Keratinocyte (primary cell): ENCODE measurements at regions not wholly inside any gene's neighbourhood (a gene's known extent, or its start where the extent isn't known, plus 50 kb on each side); places are given as distances from the start of the nearest gene placed in this dataset.

Experiments
- DNase-seq: peaks from one replicate; pipeline ENCODE4 v3.0.0-alpha.2; 2011; ENCODE audit warnings: low read depth, missing footprints, low spot score
- FAIRE-seq: peaks from 2 replicates; lab custom pipeline; 2011; peaks lifted over from hg19 to GRCh38; lab: Jason Lieb, UNC
- H2AFZ ChIP-seq: 2 replicates; pipeline ENCODE4 v1.6.0; 2012; ENCODE audit warnings: low read length, control low read depth, inconsistent platforms; ENCODE audit not compliant: control insufficient read depth
- H3K27ac ChIP-seq: 2 replicates; pipeline ENCODE4 v1.5.1; 2011; ENCODE audit warnings: low read length; ENCODE audit not compliant: control insufficient read depth, insufficient read depth
- H3K27me3 ChIP-seq: 3 replicates; pipeline ENCODE4 v1.6.0; 2011; ENCODE audit warnings: low read length; ENCODE audit not compliant: control insufficient read depth, insufficient read depth; ENCODE audit errors: extremely low read depth
- H3K36me3 ChIP-seq, 2 experiments: 2 replicates in 1 of 2; 3 replicates in 1 of 2; pipeline ENCODE4 v1.5.1; 2011; ENCODE audit warnings: low read length in 2 of 2, mild to moderate bottlenecking in 1 of 2; ENCODE audit not compliant: control insufficient read depth in 2 of 2, insufficient read depth in 2 of 2; ENCODE audit errors: extremely low read depth in 1 of 2
- H3K4me1 ChIP-seq: 3 replicates; pipeline ENCODE4 v1.5.1; 2011; ENCODE audit warnings: low read length; ENCODE audit not compliant: control insufficient read depth, insufficient read depth; ENCODE audit errors: extremely low read depth
- H3K4me2 ChIP-seq: 3 replicates; pipeline ENCODE4 v1.6.0; 2011; ENCODE audit warnings: low read depth, low read length; ENCODE audit not compliant: control insufficient read depth, insufficient read depth; ENCODE audit errors: extremely low read depth
- H3K4me3 ChIP-seq, 3 experiments: fragments of 200-600 bp in 1 of 3; sonication (generic) in 1 of 3; 2 replicates in 2 of 3; 3 replicates in 1 of 3; pipeline ENCODE4 v1.5.1; 2011 to 2016; ENCODE audit warnings: low read length in 3 of 3, mild to moderate bottlenecking in 3 of 3, control low read depth in 2 of 3, inconsistent platforms in 1 of 3, low read depth in 1 of 3, mixed read lengths in 1 of 3, mixed run types in 1 of 3, moderate library complexity in 1 of 3; ENCODE audit not compliant: control insufficient read depth in 2 of 3, insufficient read depth in 2 of 3; ENCODE audit errors: extremely low read depth in 1 of 3
- H3K79me2 ChIP-seq: 2 replicates; pipeline ENCODE4 v1.6.0; 2012; ENCODE audit warnings: low read length; ENCODE audit not compliant: control insufficient read depth, insufficient read depth
- H3K9ac ChIP-seq: 3 replicates; pipeline ENCODE4 v1.6.0; 2011; ENCODE audit warnings: low read length; ENCODE audit not compliant: control insufficient read depth, insufficient read depth; ENCODE audit errors: extremely low read depth
- H3K9me1 ChIP-seq: 3 replicates; pipeline ENCODE4 v1.6.0; 2011; ENCODE audit warnings: low read length; ENCODE audit not compliant: control insufficient read depth, insufficient read depth; ENCODE audit errors: extremely low read depth
- H3K9me3 ChIP-seq: 2 replicates; pipeline ENCODE4 v1.5.1; 2012; ENCODE audit warnings: low read depth, low read length; ENCODE audit not compliant: control insufficient read depth
- H4K20me1 ChIP-seq: 3 replicates; pipeline ENCODE4 v1.6.0; 2011; ENCODE audit warnings: low read length; ENCODE audit not compliant: control insufficient read depth, insufficient read depth; ENCODE audit errors: extremely low read depth
- EZH2 ChIP-seq: IDR thresholded peaks from one replicate; pipeline ENCODE4 v1.6.1; 2012; ENCODE audit warnings: inconsistent platforms, mild to moderate bottlenecking, low read length, moderate library complexity
- dilution Hi-C: fragments of 300-500 bp; cut with MboI; formaldehyde crosslinking; loops from one replicate; pipeline ENCODE4 v1.7.0; 2020; ENCODE audit warnings: low sequenced_read_pairs; ENCODE audit not compliant: extremely low pct_ligation_motif_present
- TF ChIP-seq, protein P1 (sequence below), 3 experiments: IDR thresholded peaks in 1 of 3; conservative IDR thresholded peaks in 1 of 3; optimal IDR thresholded peaks in 1 of 3; 2 replicates in 2 of 3; 3 replicates in 1 of 3; pipeline versions ENCODE3 to v1.5.1; 2011; ENCODE audit warnings: low read length in 3 of 3, mild to moderate bottlenecking in 3 of 3, moderate library complexity in 2 of 3, control low read depth in 1 of 3, inconsistent platforms in 1 of 3; ENCODE audit not compliant: insufficient read depth in 2 of 3; ENCODE audit errors: extremely low read depth in 1 of 3

- H3K79me2 ChIP-seq = no peaks in the 10 kb centered on the region
- DNase-seq (no peak), FAIRE-seq (no peak)
- no peaks in the 10 kb centered on the region for H3K4me1 ChIP-seq
- H3K9me3 ChIP-seq = no peaks in the 10 kb centered on the region
- H3K27me3 ChIP-seq = no peaks in the 10 kb centered on the region
- no peak overlapping the region for H3K27ac ChIP-seq
- no peak overlapping the region for H2AFZ ChIP-seq
- no peaks in the 10 kb centered on the region for H3K9me1 ChIP-seq
- H3K4me3 ChIP-seq = no peak overlapping the region
- H3K36me3 ChIP-seq = peaks cover 0 to 2% of the 10 kb centered on the region in 2 experiments
- no peak overlapping the region for H3K4me2 ChIP-seq
- H3K9ac ChIP-seq = no peak overlapping the region
- no peaks in the 10 kb centered on the region for H4K20me1 ChIP-seq
- dilution Hi-C loops = no loop called here
- TF ChIP-seq, protein P1, sequence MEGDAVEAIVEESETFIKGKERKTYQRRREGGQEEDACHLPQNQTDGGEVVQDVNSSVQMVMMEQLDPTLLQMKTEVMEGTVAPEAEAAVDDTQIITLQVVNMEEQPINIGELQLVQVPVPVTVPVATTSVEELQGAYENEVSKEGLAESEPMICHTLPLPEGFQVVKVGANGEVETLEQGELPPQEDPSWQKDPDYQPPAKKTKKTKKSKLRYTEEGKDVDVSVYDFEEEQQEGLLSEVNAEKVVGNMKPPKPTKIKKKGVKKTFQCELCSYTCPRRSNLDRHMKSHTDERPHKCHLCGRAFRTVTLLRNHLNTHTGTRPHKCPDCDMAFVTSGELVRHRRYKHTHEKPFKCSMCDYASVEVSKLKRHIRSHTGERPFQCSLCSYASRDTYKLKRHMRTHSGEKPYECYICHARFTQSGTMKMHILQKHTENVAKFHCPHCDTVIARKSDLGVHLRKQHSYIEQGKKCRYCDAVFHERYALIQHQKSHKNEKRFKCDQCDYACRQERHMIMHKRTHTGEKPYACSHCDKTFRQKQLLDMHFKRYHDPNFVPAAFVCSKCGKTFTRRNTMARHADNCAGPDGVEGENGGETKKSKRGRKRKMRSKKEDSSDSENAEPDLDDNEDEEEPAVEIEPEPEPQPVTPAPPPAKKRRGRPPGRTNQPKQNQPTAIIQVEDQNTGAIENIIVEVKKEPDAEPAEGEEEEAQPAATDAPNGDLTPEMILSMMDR (optimal IDR thresholded peaks at IDR 0.05 in 1 of 3, IDR thresholded peaks at IDR 0.05 in 1 of 3, conservative IDR thresholded peaks at IDR 0.05 in 1 of 3; ENCODE audit: extremely low read depth in 1 of 3, insufficient read depth in 2 of 3, low read length in 3 of 3) = no peak
- no peak for TF ChIP-seq EZH2
Measured at GRCh38 chr22:47798229-47798628, 1035.8 kb downstream of the TBC1D22A start.

DNA sequence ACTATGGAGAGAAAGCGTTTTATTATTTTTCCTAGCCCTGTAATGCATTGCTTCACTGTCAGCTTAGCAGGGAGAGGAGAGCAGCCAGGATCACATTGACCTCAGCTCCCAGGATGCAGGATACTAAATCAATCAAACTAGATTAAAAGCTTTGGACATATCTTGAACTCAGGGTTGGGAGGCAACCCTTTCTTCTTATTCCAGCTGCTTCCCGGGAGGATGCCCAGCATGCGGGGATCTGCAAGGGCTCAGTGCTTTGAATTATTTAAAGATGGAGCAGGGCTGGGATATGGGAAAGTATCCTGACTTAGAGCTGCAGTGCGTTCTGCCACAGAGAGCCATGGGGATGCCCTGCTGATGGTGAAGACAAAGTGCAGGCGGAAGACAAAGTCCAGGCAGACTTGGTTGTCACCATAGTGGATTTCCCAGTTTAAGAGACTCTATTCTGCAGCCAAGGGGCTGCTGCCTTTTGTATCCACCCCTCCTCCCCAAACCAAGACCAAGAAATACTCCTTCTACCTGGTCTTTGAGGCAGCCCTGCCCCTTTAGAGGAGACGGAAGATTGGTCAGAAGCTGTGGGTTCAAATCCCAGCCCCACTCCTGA is 1035.0 kb downstream of the TBC1D22A start:
- no peaks in the 10 kb centered on the region for H3K79me2 ChIP-seq
- no peak overlapping the region for H3K9ac ChIP-seq
- H3K4me1 ChIP-seq = no peaks in the 10 kb centered on the region
- H4K20me1 ChIP-seq = no peaks in the 10 kb centered on the region
- no peak overlapping the region for H3K4me2 ChIP-seq
- no peak for DNase-seq
- peaks cover 0 to 2% of the 10 kb centered on the region in 2 experiments for H3K36me3 ChIP-seq
- H3K27me3 ChIP-seq = no peaks in the 10 kb centered on the region
- H3K9me1 ChIP-seq = no peaks in the 10 kb centered on the region
- FAIRE-seq = no peak
- no peak overlapping the region for H3K4me3 ChIP-seq
- no peak overlapping the region for H3K27ac ChIP-seq
- dilution Hi-C loops = no loop called here
- no peak overlapping the region for H2AFZ ChIP-seq
- TF ChIP-seq, protein P1 (optimal IDR thresholded peaks at IDR 0.05 in 1 of 3, IDR thresholded peaks at IDR 0.05 in 1 of 3, conservative IDR thresholded peaks at IDR 0.05 in 1 of 3; ENCODE audit: extremely low read depth in 1 of 3, insufficient read depth in 2 of 3, low read length in 3 of 3) = no peak
- no peak for TF ChIP-seq EZH2
- no peaks in the 10 kb centered on the region for H3K9me3 ChIP-seq
